AG08395 (cell line): ENCODE measurements at regions not wholly inside any gene's neighbourhood (a gene's known extent, or its start where the extent isn't known, plus 50 kb on each side); places are given as distances from the start of the nearest gene placed in this dataset.

Experiments
- DNase-seq: peaks from one replicate; pipeline ENCODE4 v3.0.0; 2012; ENCODE audit warnings: mixed read lengths, low spot score

GRCh38 chr5:58255386-58255785, 204.5 kb downstream of the PLK2 start:
- no peak for DNase-seq

DNA sequence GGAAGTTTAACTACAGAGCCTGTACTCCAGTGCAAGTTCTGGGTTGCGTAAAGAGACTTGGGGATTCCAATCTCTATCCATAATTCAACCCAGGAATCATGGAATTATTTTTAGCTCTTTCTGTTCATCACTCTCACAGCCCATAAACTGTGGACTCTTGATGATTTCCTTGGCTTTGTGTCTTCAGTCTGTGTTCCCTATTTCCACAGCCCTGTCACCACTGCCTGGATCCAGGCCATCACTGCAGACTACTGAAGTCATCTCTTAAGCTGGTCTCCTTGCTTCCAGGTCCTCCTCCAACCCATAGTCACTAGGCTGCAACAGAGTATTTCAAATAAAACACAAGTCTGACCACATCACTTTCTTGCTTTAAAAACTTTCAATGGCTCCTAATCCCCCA, 211.7 kb downstream of the PLK2 start:
- DNase-seq = peak; percentile 50

- DNase-seq = no peak
Measured at GRCh38 chr5:58246461-58246944, 213.4 kb downstream of the PLK2 start.

GRCh38 chr5:58245476-58245840, 214.4 kb downstream of the PLK2 start:
- DNase-seq = no peak

- DNase-seq = no peak
Measured at GRCh38 chr5:58244819-58245475, 214.9 kb downstream of the PLK2 start.

- DNase-seq = no peak
Measured at GRCh38 chr5:58241389-58241788, 218.5 kb downstream of the PLK2 start.

DNA sequence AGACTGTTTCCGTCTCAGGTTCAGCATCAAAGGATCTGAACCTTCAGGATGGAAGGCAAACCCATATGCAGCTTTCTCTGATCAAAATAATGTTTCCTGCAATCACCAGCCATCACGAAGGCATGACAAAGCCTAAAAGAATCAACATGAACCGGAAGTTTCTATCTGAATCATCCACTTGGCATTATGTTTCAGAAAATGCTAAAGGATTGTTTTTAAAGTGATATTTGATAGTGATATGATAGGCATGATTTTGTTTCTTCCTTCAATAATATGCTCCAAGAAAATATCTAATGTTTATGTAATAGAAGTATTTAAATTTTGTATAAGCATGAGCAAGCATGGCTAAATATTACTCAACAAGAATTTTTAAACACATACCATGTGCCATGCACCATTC, 219.6 kb downstream of the PLK2 start:
- DNase-seq = peak; percentile 46

GRCh38 chr5:58239731-58240130, 220.2 kb downstream of the PLK2 start:
- no peak for DNase-seq

DNA sequence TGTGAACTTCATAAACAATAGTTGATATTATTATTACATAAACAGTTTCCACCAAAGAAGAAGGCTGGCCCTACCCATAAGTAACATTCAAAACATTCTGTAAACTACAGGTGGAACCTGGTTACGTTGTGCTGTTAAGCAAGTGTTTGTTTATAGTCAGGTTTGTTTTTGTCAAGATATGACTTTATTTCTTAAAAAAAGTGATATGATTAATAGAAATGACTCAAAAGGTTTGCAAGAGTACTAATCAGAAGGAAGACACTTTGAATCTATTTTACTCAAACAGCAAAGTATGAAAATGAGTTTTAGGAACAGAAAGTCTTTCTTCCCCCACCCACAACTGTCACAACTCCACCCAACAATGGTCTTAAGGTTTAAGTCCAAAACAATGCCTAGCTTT, 220.8 kb downstream of the PLK2 start:
- no peak for DNase-seq

DNA sequence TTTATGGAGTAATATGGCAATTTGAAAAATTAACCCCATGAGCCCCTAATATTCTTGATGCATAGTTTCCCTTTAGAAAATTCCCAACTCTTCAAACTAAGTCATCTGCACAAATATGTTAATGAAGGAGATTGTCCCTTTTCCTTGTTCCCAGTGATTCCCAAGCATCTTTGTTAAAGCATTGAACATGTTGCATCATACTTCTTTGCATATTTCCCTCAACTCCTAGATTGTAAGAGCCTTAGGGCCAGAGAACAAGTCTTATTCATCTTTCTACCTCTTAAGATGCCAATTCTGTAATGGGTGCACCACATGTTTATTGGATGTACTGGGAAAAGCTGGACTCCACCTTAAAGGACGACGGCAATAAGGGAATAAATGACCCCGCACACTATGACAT, 223.4 kb downstream of the PLK2 start:
- DNase-seq = no peak

- peak; percentile 43 for DNase-seq
Measured at GRCh38 chr5:58235299-58235698, 224.6 kb downstream of the PLK2 start.

DNA sequence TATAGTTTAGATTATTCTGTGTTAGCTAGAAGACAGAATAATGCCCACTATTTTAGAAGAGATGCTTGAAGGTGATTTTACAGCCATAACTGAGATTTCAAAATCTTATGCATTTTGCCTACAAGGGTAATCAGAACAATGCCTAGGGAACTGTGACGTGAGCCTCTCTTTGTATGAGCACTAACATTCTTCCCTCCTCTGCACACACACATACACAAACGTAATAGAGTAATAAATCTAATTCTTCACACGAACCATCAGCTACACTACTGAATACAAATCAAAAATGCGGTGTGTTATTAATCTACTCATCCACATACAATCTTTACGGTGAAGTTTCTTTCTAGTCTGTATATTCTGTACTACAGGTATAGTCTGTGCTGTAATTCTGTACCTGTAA, 227.8 kb downstream of the PLK2 start:
- DNase-seq = no peak

- DNase-seq = no peak
Measured at GRCh38 chr5:58231041-58231440, 228.8 kb downstream of the PLK2 start.

DNA sequence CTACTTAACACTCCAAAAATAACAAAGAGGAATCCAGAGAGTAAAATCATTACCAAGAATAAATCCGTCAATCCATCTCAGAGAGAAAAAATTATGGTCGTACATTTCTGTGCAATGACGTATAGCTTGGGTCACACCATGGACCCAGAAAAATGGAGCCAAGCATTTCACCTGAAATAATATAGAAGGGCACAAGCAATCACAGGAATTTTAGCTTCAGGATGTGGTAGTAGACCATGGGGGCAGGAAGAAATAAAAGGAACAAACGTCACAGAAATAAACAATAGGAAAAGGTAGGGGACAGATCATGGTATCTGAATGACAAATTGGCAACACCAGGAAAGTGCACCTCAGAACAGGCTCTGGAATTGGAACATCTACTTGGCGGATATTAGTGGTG, 231.0 kb downstream of the PLK2 start:
- DNase-seq = no peak

DNA sequence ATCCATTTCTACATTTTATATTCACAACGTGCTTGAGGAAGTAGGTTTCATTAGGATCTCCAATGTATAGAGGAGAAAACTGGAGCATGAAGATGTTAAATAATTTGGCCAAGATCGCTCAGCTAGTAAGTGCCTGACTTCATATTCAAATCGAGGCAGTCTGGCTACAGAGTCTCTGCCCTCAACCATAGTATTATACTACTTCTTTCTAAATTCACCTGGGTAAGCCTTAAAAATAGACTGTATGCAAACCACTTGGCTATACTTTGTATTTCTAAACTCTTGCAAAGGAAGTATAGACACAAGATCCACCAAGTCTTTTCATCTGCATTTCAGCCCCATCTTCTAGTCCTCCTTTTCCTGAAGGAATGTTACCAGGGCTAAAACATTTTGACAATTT, 232.0 kb downstream of the PLK2 start:
- DNase-seq = no peak

DNA sequence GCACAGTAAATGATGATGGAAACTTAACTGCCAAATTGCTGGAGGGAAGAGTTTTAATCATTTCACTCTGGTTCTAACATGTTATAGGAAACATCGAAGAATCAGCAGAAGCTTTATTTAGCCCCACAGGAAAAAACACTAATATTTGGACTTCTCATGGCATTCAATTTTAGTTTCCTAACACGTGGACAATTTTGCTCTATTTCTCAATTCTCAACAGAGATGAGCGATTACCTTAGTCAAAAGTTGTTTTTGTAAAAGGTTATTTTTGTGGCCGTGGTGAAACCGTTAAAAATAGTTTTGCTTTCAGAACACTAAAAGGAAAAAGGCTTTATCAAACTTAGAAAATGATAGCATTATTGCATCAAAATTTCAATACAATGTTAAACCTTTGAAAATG, 235.2 kb downstream of the PLK2 start:
- DNase-seq = no peak

- no peak for DNase-seq
Measured at GRCh38 chr5:58224221-58224620, 235.7 kb downstream of the PLK2 start.

DNA sequence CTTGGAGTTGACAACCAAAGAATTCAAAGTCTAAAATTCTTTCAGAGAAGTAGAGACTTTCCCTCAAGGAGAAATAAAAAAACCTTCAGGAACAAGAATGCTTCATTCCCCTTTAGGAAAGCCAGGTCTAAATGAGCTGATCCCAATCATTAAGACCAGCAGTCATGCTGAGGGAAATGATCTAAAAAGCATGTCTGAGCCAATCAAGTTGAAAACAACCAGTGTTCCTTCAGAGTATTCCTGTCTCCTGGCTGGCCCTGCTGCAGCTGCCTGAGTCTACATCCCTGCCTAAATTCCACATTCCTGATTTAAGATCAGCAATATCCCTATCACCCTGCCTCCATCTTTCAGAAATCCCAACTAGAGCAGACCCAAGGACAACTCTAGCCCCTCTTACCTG, 244.5 kb downstream of the PLK2 start:
- no peak for DNase-seq

DNA sequence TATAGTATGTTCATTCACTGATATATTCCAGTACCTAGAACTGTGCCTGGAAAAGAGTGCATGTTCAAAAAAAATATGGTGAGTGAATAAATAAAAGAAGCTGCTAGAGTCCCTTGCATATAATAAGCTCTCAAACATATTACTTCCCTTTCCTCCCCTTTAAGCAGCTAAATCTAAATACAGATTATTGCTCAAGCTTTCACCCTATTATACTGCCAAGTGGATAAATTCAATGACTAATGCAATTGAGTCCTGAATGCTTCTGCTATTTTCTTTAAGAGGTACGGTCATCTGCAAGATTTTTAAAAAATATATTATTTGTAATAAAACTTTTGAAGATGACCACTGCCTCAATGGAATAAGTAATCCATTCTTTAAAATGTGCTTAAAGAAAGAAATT, 248.4 kb downstream of the PLK2 start:
- no peak for DNase-seq

GRCh38 chr5:58208674-58209073, 251.2 kb downstream of the PLK2 start:
- DNase-seq = no peak

DNA sequence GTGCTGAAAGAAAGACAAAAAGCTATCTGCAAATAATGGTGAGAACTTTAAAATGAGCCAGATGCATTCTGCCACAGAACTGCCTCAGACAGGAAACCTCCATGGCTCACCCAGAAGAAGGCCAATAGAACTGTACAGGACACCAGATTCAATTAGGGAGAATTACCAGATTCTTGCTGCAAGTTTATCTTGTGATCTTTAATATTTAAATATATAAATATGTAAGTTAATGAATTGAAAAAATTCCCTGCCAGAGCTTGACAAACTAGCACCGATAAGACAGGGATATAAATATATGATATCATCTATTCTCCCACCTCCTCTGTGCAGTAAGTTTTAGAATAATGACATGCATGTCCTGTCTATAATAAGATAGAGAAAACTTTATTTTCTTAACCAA, 252.8 kb downstream of the PLK2 start:
- no peak for DNase-seq

GRCh38 chr5:58204966-58205365, 254.9 kb downstream of the PLK2 start:
- no peak for DNase-seq

- DNase-seq = no peak
Measured at GRCh38 chr5:58202941-58203444, 256.9 kb downstream of the PLK2 start.

- DNase-seq = no peak
Measured at GRCh38 chr5:58201922-58202648, 257.8 kb downstream of the PLK2 start.
